ENCODE measurements at regions not wholly inside any gene's neighbourhood (a gene's known extent, or its start where the extent isn't known, plus 50 kb on each side); places are given as distances from the start of the nearest gene placed in this dataset.

GRCh38 chr18:41621177-41621576 lies 333.9 kb upstream of the PIK3C3 start:
- DNase-seq (ENCODE audit: low spot score) = no peak

- DNase-seq (ENCODE audit: low spot score) = no peak
These were observed 336.9 kb upstream of the PIK3C3 start for GRCh38 chr18:41618147-41618546.

- no peak for DNase-seq (ENCODE audit: low spot score)
These were observed 337.4 kb upstream of the PIK3C3 start for GRCh38 chr18:41617647-41618046.

- DNase-seq (ENCODE audit: low spot score) = no peak
These were observed 341.9 kb upstream of the PIK3C3 start for GRCh38 chr18:41613003-41613609.

- no peak for DNase-seq (ENCODE audit: low spot score)
These were observed 350.1 kb upstream of the PIK3C3 start for GRCh38 chr18:41604964-41605363.

- DNase-seq (ENCODE audit: low spot score) = no peak
These were observed 353.0 kb upstream of the PIK3C3 start for GRCh38 chr18:41602034-41602433.

GRCh38 chr18:41600693-41601391 lies 354.2 kb upstream of the PIK3C3 start:
- no peak for DNase-seq (ENCODE audit: low spot score)

- no peak for DNase-seq (ENCODE audit: low spot score)
These were observed 355.6 kb upstream of the PIK3C3 start for GRCh38 chr18:41599466-41599865.

- DNase-seq (ENCODE audit: low spot score) = no peak
These were observed 360.5 kb upstream of the PIK3C3 start for GRCh38 chr18:41594582-41594981.

- no peak for DNase-seq (ENCODE audit: low spot score)
These were observed 361.8 kb upstream of the PIK3C3 start for GRCh38 chr18:41593171-41593675.

- DNase-seq (ENCODE audit: low spot score) = no peak
These were observed 367.1 kb upstream of the PIK3C3 start for GRCh38 chr18:41587976-41588375.

GRCh38 chr18:41585512-41585911 lies 369.5 kb upstream of the PIK3C3 start:
- DNase-seq (ENCODE audit: low spot score) = no peak

- DNase-seq (ENCODE audit: low spot score) = no peak
These were observed 375.8 kb upstream of the PIK3C3 start for GRCh38 chr18:41579185-41579584.

- no peak for DNase-seq (ENCODE audit: low spot score)
These were observed 377.5 kb upstream of the PIK3C3 start for GRCh38 chr18:41577529-41577928.

GRCh38 chr18:41576643-41577042 lies 378.4 kb upstream of the PIK3C3 start:
- DNase-seq (ENCODE audit: low spot score) = no peak

- no peak for DNase-seq (ENCODE audit: low spot score)
These were observed 385.2 kb upstream of the PIK3C3 start for GRCh38 chr18:41569867-41570266.

- DNase-seq (ENCODE audit: low spot score) = no peak
These were observed 393.1 kb upstream of the PIK3C3 start for GRCh38 chr18:41561961-41562360.

- DNase-seq (ENCODE audit: low spot score) = no peak
These were observed 396.3 kb upstream of the PIK3C3 start for GRCh38 chr18:41558715-41559114.

GRCh38 chr18:41553716-41554115 lies 401.3 kb upstream of the PIK3C3 start:
- no peak for DNase-seq (ENCODE audit: low spot score)

- no peak for DNase-seq (ENCODE audit: low spot score)
These were observed 406.3 kb upstream of the PIK3C3 start for GRCh38 chr18:41548521-41549260.

- DNase-seq (ENCODE audit: low spot score) = no peak
These were observed 409.7 kb upstream of the PIK3C3 start for GRCh38 chr18:41545091-41545888.

GRCh38 chr18:41543815-41544214 lies 411.2 kb upstream of the PIK3C3 start:
- no peak for DNase-seq (ENCODE audit: low spot score)
